Duodenal mucosa (tissue), 2 donors: ENCODE measurements at regions not wholly inside any gene's neighbourhood (a gene's known extent, or its start where the extent isn't known, plus 50 kb on each side); places are given as distances from the start of the nearest gene placed in this dataset.

Experiments used
- H3K27ac ChIP-seq: one replicate; pipeline ENCODE4 v1.7.0; 2013; ENCODE audit warnings: low read depth, low read length
- H3K27me3 ChIP-seq, 2 donors: one replicate each; pipeline ENCODE4 v1.7.0; 2013; ENCODE audit warnings: low read length in 2 of 2, control low read depth in 1 of 2; ENCODE audit not compliant: insufficient read depth in 2 of 2, control insufficient read depth in 1 of 2
- H3K36me3 ChIP-seq, 2 donors: one replicate each; pipeline ENCODE4 v1.7.0; 2013; ENCODE audit warnings: low read length in 2 of 2, control low read depth in 1 of 2; ENCODE audit not compliant: insufficient read depth in 2 of 2, control insufficient read depth in 1 of 2
- H3K4me1 ChIP-seq, 2 donors: one replicate each; pipeline ENCODE4 v1.7.0; 2013; ENCODE audit warnings: low read length in 2 of 2, control low read depth in 1 of 2; ENCODE audit not compliant: insufficient read depth in 2 of 2, control insufficient read depth in 1 of 2
- H3K4me3 ChIP-seq, 2 donors: one replicate each; pipeline ENCODE4 v1.7.0; 2013; ENCODE audit warnings: low read length in 2 of 2, low read depth in 1 of 2
- H3K9ac ChIP-seq, 2 donors: one replicate each; pipeline ENCODE4 v1.7.0; 2013; ENCODE audit warnings: low read length in 2 of 2, low read depth in 1 of 2
- H3K9me3 ChIP-seq, 2 donors: one replicate each; pipeline ENCODE4 v1.7.0; 2013; ENCODE audit warnings: low read length in 2 of 2, control low read depth in 1 of 2; ENCODE audit not compliant: control insufficient read depth in 1 of 2

DNA sequence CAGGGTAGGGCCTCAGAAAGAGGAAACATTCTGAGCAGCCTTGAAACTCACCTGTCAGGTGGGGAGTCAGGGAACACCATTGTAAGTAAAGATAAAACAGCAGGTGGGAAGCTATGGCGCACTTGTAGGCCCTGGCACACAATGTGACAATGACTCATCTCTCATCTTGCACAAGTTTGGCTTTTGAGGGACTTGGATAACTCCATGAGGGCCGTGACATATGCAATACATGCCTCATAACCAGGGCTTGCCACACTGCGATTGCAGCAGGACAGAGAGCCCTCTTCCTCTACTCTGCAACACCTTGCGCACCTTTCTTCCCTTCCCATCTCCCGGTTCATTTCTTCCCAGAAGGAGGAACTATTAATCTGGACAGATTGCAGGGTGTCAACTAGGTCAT is 144.9 kb downstream of the CEP120 start:
- Histone ChIP-seq H3K9ac (no peak overlapping the region), H3K4me3 (no peak overlapping the region), H3K36me3 (no peaks in the 10 kb centered on the region), H3K4me1 (no peaks in the 10 kb centered on the region), H3K27me3 (no peaks in the 10 kb centered on the region), H3K27ac (no peak overlapping the region), H3K9me3 (no peaks in the 10 kb centered on the region)

DNA sequence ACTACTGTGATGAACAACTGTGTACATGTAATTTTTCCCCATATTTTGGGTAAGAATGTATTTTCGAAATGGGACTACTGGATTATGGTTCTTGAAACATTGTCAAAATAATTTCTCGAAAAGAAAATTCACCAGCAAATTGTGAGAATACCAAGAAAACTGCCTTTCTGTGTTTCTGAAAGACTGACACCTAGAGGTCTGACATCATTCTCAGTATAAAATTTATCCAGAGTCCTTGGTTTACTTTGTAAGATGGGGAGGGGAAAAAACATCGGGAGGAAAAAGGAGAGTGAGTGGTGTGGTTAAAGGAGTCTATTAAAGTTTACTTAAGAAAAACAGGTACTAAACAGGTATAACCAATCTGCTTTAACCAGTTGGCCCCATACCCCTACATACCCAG is 149.2 kb downstream of the CEP120 start:
- no peak overlapping the region for H3K9ac ChIP-seq
- H3K36me3 ChIP-seq, result no peaks in the 10 kb centered on the region
- H3K27me3 ChIP-seq, result no peaks in the 10 kb centered on the region
- no peak overlapping the region for H3K27ac ChIP-seq
- H3K4me1 ChIP-seq, result no peaks in the 10 kb centered on the region
- no peaks in the 10 kb centered on the region for H3K9me3 ChIP-seq
- H3K4me3 ChIP-seq, result no peak overlapping the region

- Histone ChIP-seq H3K9me3 (no peaks in the 10 kb centered on the region), H3K4me1 (no peaks in the 10 kb centered on the region), H3K9ac (no peak overlapping the region), H3K27ac (no peak overlapping the region), H3K27me3 (no peaks in the 10 kb centered on the region), H3K36me3 (no peaks in the 10 kb centered on the region), H3K4me3 (no peak overlapping the region)
Measured at GRCh38 chr5:123273095-123273494, 150.1 kb downstream of the CEP120 start.

DNA sequence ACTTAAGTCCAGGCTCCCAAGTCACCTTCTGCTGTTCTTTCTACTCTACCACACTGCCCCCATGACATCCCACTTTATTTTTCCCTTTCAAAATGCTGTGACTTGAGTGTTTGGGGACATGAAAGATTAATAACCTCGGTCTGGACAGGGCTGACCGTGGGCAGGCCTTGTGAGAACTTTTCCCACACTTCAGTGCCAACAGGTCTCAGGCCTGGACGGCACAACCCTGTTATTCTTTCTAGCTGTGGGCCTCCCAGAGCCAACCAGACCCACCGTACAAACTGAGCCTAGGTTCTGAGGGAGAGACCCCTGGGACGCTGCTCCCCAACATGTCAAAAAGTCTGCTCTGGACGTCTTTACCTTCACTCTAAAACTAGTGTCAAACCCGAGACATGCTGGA is 153.4 kb downstream of the CEP120 start:
- Histone ChIP-seq H3K4me3 (no peak overlapping the region), H3K27me3 (no peaks in the 10 kb centered on the region), H3K4me1 (no peaks in the 10 kb centered on the region), H3K9ac (no peak overlapping the region), H3K36me3 (no peaks in the 10 kb centered on the region), H3K9me3 (no peaks in the 10 kb centered on the region), H3K27ac (no peak overlapping the region)

DNA sequence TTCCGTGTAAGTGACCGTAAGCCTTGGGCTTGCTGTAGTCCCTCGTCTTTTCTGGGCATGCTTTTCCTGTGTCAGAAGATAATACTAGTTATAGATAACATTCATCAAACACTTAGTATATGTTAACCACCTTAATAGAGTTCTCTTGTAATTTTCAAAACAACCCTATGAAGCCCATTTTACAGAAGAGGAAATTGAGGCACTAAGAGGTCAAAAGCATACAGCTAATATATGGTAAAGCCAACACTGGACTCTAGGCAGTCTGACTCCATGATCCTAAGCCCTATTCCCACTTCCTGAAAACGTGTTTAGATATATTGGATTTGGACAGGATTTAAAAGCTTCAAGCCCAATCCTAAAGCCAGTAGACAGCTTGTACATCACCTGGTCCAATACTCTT is 153.8 kb downstream of the CEP120 start:
- Histone ChIP-seq H3K36me3 (no peaks in the 10 kb centered on the region), H3K9ac (no peak overlapping the region), H3K27ac (no peak overlapping the region)

DNA sequence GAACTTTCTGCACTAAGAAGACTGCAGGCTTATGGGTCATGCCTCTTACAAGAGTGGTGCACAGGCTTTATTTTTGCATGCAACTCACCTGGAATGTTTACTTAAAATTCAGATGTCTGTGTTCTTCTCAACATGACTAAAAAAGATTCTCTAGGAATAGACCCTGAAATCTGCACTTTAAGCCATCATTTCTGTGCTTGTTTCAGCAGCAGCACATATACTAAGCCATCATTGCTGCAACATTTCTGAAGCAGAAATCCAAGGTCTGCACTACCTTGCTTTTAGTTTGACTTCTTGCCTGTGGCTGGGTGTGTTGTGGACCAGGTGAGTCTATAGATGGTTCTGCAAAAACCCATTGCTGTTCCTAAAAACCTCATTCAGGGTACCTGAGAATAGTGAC is 156.8 kb downstream of the CEP120 start:
- H3K27ac ChIP-seq, result no peak overlapping the region
- H3K36me3 ChIP-seq, result no peaks in the 10 kb centered on the region
- H3K4me3 ChIP-seq, result no peak overlapping the region
- no peak overlapping the region for H3K9ac ChIP-seq
- no peaks in the 10 kb centered on the region for H3K4me1 ChIP-seq
- H3K9me3 ChIP-seq, result no peaks in the 10 kb centered on the region
- no peaks in the 10 kb centered on the region for H3K27me3 ChIP-seq

More for the DNA sequence above, 153.8 kb downstream of the CEP120 start:
- no peaks in the 10 kb centered on the region for H3K27me3 ChIP-seq
- H3K4me3 ChIP-seq, result no peak overlapping the region
- no peaks in the 10 kb centered on the region for H3K9me3 ChIP-seq
- H3K4me1 ChIP-seq, result no peaks in the 10 kb centered on the region

DNA sequence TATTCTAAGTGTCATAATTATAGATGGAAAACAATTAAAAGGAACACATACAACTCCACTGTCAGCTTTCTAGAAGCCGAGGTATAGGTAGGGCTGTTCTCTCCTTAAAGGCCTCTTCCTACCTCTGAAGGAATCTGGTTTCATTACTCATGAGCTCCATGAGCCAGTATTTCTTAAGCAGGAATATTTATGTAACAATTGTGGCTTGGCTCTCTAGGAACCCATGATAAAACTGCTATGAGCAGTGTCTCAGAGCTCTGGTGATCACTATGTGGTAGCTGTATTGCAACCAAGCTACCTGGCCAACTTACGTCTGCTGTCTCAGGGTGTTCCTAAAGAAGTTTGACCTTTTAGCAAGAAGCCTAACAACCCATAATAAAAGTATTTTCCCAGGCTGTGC is 157.7 kb downstream of the CEP120 start:
- Histone ChIP-seq H3K27ac (no peak overlapping the region), H3K4me1 (no peaks in the 10 kb centered on the region), H3K4me3 (no peak overlapping the region), H3K27me3 (no peaks in the 10 kb centered on the region), H3K36me3 (no peaks in the 10 kb centered on the region), H3K9me3 (no peaks in the 10 kb centered on the region), H3K9ac (no peak overlapping the region)

DNA sequence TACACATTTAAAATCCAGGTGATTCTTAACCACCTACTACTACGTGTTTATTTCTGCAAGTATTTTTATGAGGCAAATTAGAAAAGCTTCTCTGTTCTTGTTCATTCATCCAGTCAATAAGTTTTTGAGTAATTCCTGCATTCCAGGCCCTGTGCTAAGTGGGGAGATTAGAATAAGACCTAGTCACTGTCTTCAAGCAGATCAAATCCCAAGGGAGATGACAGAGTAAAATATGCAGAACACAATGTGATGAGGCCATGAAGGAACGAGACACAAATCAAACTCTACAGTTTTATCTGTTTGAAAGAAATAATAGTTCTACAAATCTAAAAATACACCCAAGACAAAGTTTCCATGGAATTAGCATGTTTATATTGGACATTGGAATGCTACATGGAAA is 158.8 kb downstream of the CEP120 start:
- H3K27me3 ChIP-seq, result no peaks in the 10 kb centered on the region
- H3K9me3 ChIP-seq, result no peaks in the 10 kb centered on the region
- H3K27ac ChIP-seq, result no peak overlapping the region
- H3K4me3 ChIP-seq, result no peak overlapping the region
- H3K4me1 ChIP-seq, result no peaks in the 10 kb centered on the region
- no peaks in the 10 kb centered on the region for H3K36me3 ChIP-seq
- no peak overlapping the region for H3K9ac ChIP-seq

DNA sequence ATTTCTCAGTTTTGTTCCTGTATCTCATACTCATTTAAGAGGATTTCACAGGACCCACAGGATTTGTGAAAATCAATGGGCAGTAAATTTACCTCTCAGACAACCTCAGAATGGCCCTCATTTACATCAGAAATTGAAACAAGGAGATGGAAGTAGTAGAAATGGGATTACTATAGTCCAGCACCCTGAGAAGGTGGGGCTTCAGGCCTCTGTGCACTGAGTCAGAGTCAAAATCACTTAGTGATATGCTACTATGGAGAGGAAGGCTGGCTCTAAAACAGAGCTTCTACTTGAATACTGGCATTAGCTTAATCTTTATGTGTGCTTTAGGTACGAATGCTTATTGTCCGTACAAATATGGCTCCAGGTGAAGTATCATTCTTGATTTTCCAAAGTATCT is 159.3 kb downstream of the CEP120 start:
- Histone ChIP-seq H3K4me3 (no peak overlapping the region), H3K27me3 (no peaks in the 10 kb centered on the region), H3K4me1 (no peaks in the 10 kb centered on the region), H3K27ac (no peak overlapping the region), H3K9ac (no peak overlapping the region), H3K9me3 (no peaks in the 10 kb centered on the region), H3K36me3 (no peaks in the 10 kb centered on the region)

GRCh38 chr5:123262216-123262823 is 160.9 kb downstream of the CEP120 start:
- Histone ChIP-seq H3K36me3 (no peaks in the 10 kb centered on the region), H3K9ac (no peak overlapping the region), H3K9me3 (no peaks in the 10 kb centered on the region), H3K27ac (no peak overlapping the region), H3K4me3 (no peak overlapping the region), H3K27me3 (no peaks in the 10 kb centered on the region), H3K4me1 (no peaks in the 10 kb centered on the region)

DNA sequence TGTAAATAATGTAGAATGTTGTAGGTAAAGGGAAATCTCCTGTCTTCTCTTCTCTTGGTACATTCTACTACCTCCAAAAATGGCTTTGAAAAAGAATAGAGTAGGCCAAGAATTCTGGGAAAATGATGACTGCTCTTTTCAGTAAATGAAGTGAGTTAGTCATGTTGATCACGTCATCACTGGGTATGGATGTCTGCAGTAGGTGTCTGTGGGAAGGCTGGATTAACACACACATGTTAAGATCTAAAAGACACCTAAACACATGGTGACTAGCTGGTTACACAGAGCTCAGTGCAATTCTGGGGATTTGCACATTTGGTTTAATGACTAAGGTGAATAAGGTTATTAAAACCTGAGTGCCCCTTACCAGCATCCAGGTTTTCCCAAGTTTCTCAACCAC is 161.5 kb downstream of the CEP120 start:
- Histone ChIP-seq H3K36me3 (no peaks in the 10 kb centered on the region), H3K27ac (no peak overlapping the region), H3K4me3 (no peak overlapping the region), H3K9ac (no peak overlapping the region), H3K4me1 (no peaks in the 10 kb centered on the region), H3K27me3 (no peaks in the 10 kb centered on the region), H3K9me3 (no peaks in the 10 kb centered on the region)
